ENCODE measurements at regions not wholly inside any gene's neighbourhood (a gene's known extent, or its start where the extent isn't known, plus 50 kb on each side); places are given as distances from the start of the nearest gene placed in this dataset.

DNA sequence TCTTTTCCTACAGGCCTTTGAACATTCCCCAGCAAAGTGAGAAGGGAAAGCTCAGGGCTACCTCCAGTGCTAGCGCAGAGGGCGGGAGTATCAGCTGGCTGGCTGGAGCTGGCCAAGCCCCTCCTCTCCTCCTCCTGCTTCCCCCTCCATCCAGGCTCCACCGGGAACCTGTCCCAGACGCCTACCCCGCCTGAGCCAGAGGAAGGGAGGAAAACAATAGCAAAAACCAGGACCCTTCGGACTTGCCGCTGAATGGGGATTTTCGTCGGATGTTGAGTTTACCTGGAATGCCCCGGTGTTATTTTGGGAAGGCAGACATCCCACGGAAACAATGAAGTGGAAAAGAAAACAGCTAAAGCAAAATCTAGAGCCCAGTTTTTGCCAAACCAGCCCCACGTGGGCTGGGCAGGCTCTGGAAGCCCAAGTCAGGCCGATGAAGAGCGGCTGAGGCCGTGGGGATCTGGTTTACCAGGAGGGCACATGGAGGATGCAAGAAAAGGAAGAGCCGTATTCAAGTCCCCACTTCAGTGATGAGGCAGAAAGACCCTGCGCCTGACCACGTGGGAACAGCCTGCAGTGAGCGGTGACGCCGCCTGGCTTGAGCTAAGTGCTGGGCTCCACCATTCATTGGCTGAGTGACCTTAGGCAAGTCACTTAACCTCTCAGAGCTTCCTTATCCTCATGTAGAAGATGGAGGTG is 100.4 kb upstream of the LCLAT1 start:
- TF ChIP-seq YY1 (IDR thresholded peaks at IDR 0.05; ENCODE audit: extremely low read depth, insufficient replicate concordance, low read depth, low read length) (no peak), CEBPB (IDR thresholded peaks at IDR 0.05; ENCODE audit: low read depth) (no peak)
